ENCODE measurements at regions not wholly inside any gene's neighbourhood (a gene's known extent, or its start where the extent isn't known, plus 50 kb on each side); places are given as distances from the start of the nearest gene placed in this dataset.
"Not testable (repeated sequence)": the region's sequence is repeated elsewhere in the genome, so short reads cannot be mapped to it uniquely, and the experiment has no call there.

DNA sequence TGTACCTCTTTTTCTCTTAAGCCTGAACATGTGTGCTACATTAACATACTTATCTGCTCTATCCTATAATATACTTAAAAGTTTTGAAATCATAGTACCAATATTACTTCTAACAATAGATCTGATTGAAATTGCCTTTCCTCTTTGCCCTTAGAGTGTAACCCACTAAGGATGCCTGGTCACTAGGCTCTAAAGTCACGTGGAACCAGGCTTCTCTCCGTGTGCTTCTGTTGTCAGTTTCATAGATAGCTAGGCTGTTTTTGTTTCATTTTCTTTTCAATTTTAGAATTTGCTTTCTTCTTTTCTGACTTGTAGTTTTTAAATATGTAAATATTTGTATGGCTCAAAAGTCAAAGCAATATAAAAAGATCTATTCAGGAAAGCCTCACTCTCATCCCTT is 100.5 kb upstream of the PZP start:
- not testable (repeated sequence) for DNase-seq (ENCODE audit: low spot score)

DNA sequence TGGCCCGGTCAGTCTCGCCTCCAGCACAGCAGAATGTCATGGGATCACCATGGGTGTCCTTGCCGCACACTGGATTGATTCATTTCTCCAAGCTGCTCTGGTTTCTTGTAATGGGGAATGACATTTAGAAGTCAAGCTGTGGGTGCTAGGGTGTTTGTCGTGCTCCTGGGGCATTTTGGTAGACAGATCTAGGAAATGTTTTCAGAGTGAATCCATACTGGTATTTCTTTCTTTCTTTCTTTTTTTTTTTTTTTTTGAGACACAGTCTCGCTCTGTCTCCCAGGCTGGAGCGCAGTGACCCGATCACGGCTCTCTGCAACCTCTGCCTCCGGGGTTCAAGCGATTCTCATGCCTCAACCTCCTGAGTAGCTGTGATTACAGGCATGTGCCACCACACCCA is 100.0 kb upstream of the PZP start:
- not testable (repeated sequence) for DNase-seq (ENCODE audit: low spot score)

GRCh38 chr12:9307255-9307654 is 99.1 kb upstream of the PZP start:
- DNase-seq (ENCODE audit: low spot score): not testable (repeated sequence)

- DNase-seq (ENCODE audit: low spot score): not testable (repeated sequence)
Measured at GRCh38 chr12:9306004-9306403, 97.8 kb upstream of the PZP start.

GRCh38 chr12:9304540-9304939 is 96.3 kb upstream of the PZP start:
- not testable (repeated sequence) for DNase-seq (ENCODE audit: low spot score)

GRCh38 chr12:9295872-9296271 is 87.7 kb upstream of the PZP start:
- not testable (repeated sequence) for DNase-seq (ENCODE audit: low spot score)

- DNase-seq (ENCODE audit: low spot score): not testable (repeated sequence)
Measured at GRCh38 chr12:9294072-9294620, 86.0 kb upstream of the PZP start.

GRCh38 chr12:9293391-9293790 is 85.2 kb upstream of the PZP start:
- DNase-seq (ENCODE audit: low spot score): not testable (repeated sequence)

DNA sequence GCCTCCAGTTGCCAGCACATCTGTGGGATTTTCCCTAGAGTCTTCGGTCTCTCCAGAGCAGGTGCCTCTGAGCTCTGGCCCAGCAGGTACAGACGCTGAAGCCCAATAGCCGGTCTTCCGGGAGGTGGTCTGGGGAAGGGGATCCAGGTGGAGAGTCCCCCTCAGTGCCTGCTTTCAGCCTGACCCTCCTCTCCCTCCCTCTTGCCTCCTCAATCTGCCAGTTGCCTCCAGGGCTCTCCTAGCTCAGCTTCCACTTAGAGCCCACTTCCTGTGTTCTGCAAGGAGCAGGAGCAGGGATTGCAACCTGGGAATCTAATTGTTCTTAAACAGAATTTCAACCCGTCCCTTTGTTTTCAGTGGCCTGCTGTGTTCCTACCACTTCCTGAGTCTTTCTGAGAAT is 81.8 kb upstream of the PZP start:
- not testable (repeated sequence) for DNase-seq (ENCODE audit: low spot score)

DNA sequence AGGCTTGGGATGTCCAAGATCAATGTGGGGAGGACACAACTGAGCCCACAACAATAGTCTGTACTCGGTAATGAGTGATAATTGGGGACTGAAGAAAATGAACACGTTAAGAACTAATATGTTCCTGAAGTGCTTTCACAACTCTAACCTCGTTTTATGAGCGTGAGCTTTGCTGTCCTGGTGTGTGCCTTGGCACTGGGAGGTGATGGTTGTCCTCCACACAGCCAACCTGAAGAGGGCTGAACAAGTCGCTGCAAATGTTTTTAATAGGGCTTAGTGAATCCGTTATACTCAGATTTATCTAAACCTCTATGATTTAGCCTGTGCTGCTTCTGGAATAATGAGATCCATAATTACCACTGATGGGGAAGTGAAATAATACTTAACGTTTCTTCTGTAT is 76.5 kb upstream of the PZP start:
- not testable (repeated sequence) for DNase-seq (ENCODE audit: low spot score)

- not testable (repeated sequence) for DNase-seq (ENCODE audit: low spot score)
Measured at GRCh38 chr12:9284197-9284596, 76.0 kb upstream of the PZP start.

DNA sequence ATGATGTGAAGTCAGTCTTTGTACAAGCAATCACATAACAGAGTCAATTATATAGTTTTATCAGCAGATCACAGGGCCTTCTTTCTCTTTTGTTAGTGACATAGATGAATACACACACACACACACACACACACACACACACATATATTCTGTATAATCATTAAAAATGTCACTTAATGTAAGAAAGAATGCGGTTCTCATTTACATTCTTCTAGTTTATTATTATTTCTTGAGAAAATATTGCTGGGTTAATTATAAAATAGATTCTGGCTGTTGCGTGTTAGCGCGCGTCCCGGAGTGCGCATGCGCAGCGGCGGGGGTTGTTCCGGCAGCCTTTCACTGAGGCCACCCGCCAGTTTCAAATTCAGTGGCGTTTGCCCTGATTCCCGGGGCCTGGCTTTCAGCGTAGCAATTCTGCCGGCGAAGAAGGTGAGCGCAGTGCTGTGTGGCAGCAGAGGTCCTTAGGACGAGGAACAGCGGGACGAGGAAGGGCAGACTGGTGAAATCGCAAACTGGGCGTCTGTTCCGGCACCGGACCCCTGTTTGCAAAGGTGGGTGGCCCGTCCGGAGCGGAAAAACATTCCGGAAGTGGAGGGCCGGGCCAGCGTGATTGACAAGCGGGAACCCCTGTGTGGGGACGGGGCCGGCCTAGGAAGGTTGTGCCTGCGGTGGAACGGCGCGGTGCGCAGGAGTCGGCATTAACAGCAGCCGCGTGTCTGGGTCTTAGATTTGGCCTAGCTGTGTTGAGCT is 75.3 kb upstream of the PZP start:
- peak; percentile 58 for DNase-seq (ENCODE audit: low spot score)

GRCh38 chr12:9276990-9277389 is 68.8 kb upstream of the PZP start:
- DNase-seq (ENCODE audit: low spot score): no peak

- no peak for DNase-seq (ENCODE audit: low spot score)
Measured at GRCh38 chr12:9273276-9273675, 65.1 kb upstream of the PZP start.

DNA sequence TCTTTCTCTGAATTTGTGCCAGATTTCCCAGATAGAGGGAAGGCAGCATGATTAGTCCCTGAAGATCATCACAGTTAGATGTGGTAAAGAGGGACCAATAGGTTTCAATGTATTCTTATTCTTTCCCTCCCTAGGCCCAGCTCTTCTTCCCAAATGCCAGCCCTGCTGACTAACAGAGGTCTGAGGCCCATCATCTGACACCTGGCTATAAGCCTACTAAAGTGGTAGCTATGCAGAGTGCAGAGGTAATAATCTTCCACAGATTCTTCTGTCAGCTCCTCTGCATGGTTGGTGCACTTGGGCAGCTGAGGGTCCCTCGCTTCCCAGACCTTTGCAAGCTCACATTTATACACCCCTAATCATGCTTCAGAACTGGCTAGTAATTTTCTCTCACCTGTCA is 63.7 kb upstream of the PZP start:
- DNase-seq (ENCODE audit: low spot score): no peak

- no peak for DNase-seq (ENCODE audit: low spot score)
Measured at GRCh38 chr12:9264546-9264945, 56.4 kb upstream of the PZP start.

- DNase-seq (ENCODE audit: low spot score): no peak
Measured at GRCh38 chr12:9260931-9261330, 52.7 kb upstream of the PZP start.

DNA sequence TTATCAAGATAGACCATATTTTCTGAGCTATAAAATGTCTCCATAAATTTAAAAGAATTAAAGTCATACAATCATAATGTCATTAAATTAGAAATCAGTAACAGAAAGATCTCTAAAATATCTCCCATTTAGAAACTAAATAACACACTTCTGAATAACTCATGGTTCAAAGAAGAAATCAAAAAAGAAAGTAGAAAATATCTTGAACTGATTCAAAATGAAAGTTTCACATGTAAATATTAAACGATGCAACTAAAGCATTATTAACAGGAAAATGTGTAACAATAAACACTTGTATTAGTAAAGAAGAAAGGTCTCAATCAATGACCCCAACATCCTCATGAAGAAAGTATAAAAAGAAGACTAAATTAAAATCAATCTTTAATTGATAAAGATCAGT is 50.5 kb upstream of the PZP start:
- no peak for DNase-seq (ENCODE audit: low spot score)

All from AG08395 (cell line).